C4-2B (cell line): ENCODE measurements at regions not wholly inside any gene's neighbourhood (a gene's known extent, or its start where the extent isn't known, plus 50 kb on each side); places are given as distances from the start of the nearest gene placed in this dataset.

Source experiments
- H3K27ac ChIP-seq: fragments of 450-650 bp; 2 replicates; pipeline ENCODE4 v1.5.1; 2017
- ZFX ChIP-seq: fragments of 450-650 bp; IDR thresholded peaks from 2 replicates; pipeline ENCODE4 v1.6.1; 2017
- TF ChIP-seq, protein P1 (sequence below): fragments of 450-650 bp; conservative IDR thresholded peaks from 2 replicates; pipeline ENCODE4 v1.5.1; 2017; ENCODE audit warnings: mild to moderate bottlenecking

DNA sequence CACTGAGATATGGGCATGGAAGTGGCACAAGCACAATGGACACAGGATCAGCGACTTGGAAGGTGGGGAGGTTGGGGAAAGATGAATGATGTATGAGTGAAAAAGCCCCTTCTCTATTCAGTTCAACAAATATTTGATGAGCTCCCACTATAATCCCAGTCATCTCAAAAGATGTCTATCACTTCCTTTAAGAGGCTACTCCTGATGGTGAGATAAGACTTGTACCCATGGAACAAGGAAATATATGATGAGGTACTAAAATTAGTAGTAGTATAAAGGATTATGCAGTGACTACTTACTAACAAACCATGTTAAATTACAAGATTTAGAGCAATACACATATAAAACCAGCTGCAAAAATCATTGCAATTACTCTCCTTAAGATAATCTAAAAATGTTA is 107.8 kb upstream of the COL5A2 start:
- TF ChIP-seq, protein P1, sequence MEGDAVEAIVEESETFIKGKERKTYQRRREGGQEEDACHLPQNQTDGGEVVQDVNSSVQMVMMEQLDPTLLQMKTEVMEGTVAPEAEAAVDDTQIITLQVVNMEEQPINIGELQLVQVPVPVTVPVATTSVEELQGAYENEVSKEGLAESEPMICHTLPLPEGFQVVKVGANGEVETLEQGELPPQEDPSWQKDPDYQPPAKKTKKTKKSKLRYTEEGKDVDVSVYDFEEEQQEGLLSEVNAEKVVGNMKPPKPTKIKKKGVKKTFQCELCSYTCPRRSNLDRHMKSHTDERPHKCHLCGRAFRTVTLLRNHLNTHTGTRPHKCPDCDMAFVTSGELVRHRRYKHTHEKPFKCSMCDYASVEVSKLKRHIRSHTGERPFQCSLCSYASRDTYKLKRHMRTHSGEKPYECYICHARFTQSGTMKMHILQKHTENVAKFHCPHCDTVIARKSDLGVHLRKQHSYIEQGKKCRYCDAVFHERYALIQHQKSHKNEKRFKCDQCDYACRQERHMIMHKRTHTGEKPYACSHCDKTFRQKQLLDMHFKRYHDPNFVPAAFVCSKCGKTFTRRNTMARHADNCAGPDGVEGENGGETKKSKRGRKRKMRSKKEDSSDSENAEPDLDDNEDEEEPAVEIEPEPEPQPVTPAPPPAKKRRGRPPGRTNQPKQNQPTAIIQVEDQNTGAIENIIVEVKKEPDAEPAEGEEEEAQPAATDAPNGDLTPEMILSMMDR, result no peak
- no peak for TF ChIP-seq ZFX
- H3K27ac ChIP-seq, result no peak overlapping the region

DNA sequence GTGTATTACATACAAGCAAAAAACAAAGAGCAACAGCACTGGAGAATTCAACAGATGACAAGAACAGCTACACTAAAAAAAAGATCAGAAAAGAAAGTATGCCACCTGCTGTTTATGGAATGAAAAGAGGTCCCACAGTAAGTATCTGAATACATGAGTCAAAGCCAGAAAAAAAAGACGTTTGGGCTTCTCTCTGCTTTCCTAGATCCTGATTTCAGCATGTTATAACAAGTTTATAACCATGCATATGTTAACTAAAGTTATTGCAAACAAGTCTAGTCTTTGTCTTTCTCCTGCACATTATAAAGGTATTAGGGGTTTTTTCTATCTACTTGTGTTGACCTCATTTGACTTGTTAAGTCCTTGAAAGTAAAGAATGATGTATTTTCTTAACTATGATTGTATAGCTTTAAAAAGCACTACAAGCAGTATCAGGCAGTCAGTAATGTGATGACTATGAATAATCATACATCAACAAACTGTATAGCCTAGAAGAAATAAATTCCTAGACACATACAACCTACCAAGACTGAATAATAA is 108.5 kb upstream of the COL5A2 start:
- no peak overlapping the region for H3K27ac ChIP-seq

DNA sequence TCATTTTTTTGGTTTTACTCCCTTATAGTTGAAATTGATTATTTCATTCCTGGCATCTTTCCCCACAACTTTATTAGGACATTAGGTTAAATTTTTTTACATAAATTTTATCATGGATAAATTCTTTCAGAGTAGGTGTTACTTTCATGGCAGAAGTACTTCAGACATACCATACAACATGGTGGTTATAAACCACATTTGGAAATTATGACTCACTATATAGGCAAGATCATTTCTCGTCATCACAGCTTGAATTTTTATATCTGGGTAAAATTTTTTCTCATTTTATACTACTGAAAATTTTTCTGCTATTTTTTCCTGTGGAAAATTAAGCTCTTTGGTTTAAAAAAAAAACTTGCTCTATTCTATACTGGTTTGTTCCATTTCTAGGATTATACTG is 111.9 kb upstream of the COL5A2 start:
- TF ChIP-seq, protein P1, result no peak
- TF ChIP-seq ZFX, result no peak
- no peak overlapping the region for H3K27ac ChIP-seq

More for the DNA sequence above, 108.5 kb upstream of the COL5A2 start:
- TF ChIP-seq ZFX, result no peak
- TF ChIP-seq, protein P1, result peak; percentile 59

DNA sequence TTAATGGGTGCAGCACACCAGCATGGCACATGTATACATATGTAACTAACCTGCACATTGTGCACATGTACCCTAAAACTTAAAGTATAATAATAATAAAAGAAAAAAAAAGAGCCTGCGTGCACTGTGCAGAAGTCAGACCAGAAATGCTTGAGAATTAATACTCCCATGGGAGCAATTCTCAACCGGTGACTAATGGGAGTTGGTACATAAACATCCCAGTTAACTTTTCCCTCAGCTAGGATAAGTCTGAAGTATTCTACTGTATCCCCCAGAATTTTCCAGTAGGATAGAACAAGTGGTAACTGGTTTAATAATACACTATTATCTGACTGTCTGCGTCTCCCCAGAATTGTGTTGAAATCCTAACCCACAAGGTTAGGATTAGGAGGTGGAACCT is 113.6 kb upstream of the COL5A2 start:
- no peak overlapping the region for H3K27ac ChIP-seq
- TF ChIP-seq, protein P1, result no peak
- no peak for TF ChIP-seq ZFX

DNA sequence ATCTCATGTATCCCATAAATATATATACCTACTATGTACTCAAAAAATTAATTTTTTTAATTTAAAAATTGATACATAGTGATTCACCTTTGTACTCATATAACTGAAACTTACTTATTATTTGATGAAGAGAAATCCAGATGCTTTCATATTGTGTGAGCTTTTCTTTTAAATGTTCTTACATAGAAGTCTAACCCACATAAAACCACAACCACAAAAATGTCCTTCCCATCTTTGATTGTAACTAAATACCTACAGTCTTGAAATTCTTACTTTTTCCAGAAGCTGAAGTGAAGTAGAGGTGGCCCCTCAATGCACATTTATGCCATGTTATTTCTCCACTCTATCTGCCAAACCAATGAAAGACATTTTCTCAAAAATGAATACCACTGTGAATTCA is 117.9 kb upstream of the COL5A2 start:
- H3K27ac ChIP-seq, result no peak overlapping the region
- TF ChIP-seq ZFX, result no peak
- TF ChIP-seq, protein P1, result no peak

DNA sequence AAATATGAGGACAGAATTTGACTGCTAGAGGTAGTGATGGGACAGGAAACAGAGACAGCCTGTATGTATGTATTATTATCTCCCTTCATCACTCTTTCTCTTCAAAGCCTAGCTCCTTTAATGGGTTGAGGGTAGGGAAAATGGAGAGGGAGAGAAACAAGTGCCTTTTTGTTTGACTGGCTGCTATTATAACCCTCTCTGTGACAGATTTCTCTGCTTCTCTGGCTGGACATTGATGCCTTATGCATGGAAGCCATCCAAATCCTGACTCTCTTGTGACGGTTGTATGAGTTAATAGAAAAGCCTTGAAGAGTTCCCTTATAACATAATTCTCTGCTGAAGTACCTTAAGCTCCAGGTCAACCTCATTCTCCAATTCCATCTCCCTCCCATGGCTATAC is 118.5 kb upstream of the COL5A2 start:
- H3K27ac ChIP-seq, result no peak overlapping the region
- no peak for TF ChIP-seq ZFX
- TF ChIP-seq, protein P1, result no peak

DNA sequence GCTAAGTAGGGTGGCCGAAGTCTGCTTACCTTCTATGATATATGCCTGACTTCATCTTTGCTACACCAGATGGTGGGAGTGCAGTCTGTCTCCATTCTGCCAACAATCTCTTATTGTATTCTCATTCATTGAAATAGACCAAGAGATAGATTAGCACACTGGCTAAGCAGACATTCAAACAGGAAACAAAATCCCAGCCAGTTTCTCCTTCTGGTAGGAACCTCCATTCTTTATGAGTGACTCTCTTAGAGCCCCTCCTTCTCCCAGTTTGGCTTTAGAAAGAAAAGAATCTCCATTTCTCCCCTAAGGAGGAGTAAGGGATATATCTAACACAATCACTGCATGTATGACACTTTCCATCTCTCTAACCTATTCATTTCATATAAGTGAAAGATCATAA is 118.9 kb upstream of the COL5A2 start:
- no peak overlapping the region for H3K27ac ChIP-seq
- no peak for TF ChIP-seq ZFX
- TF ChIP-seq, protein P1, result no peak
